K562 (cell line): ENCODE measurements at regions not wholly inside any gene's neighbourhood (a gene's known extent, or its start where the extent isn't known, plus 50 kb on each side); places are given as distances from the start of the nearest gene placed in this dataset.

Experiments
- ATAC-seq: fragments of 200-7000 bp; cut with Tn5 transposase; 3 replicates; pipeline ENCODE4 v1.9.1; 2020; ENCODE audit warnings: moderate library complexity
- BruUV-seq: library from RNA; stranded (reverse); fragments of 400-500 nt; replicated peaks from 2 replicates; lab custom pipeline; 2021; lab: Mats Ljungman, UMichigan
- CTCF ChIA-PET: fragments of 300-600 bp; formaldehyde crosslinking; extraction: SDS; loops from one replicate; lab custom pipeline; 2021; ENCODE audit warnings: low intra/inter-chr PET ratio; lab: Yijun Ruan, JAX
- POLR2A ChIA-PET: fragments of 300-600, 350-650 bp; sonication (Branson Sonifier 250); formaldehyde crosslinking; extraction: SDS; loops from one replicate; lab custom pipeline; 2021; ENCODE audit warnings: antibody characterized with exemption, inconsistent platforms; lab: Yijun Ruan, JAX
- DNase-seq, 4 experiments: peaks; one replicate each; pipeline versions ENCODE4 v3.0.0 to v3.0.0-alpha.2; 2011 to 2018; ENCODE audit warnings: low spot score in 3 of 4, mixed read lengths in 3 of 4; ENCODE audit errors: extremely low read depth in 1 of 4
- FAIRE-seq: peaks from 2 replicates; lab custom pipeline; 2011; peaks lifted over from hg19 to GRCh38; lab: Jason Lieb, UNC
- H2AFZ ChIP-seq: 2 replicates; pipeline ENCODE4 v1.6.0; 2011; ENCODE audit warnings: low read depth, low read length, control low read depth, inconsistent platforms
- H3K27ac ChIP-seq: fragments of 200-600 bp; 3 replicates; pipeline ENCODE4 v1.8.0; 2011; ENCODE audit warnings: low read depth, mild to moderate bottlenecking, control low read depth, inconsistent platforms, low read length, moderate library complexity, mixed read lengths; ENCODE audit errors: extremely low read depth
- H3K27me3 ChIP-seq, 2 experiments: fragments of 300-600 bp in 1 of 2; 2 replicates in 1 of 2; 3 replicates in 1 of 2; pipeline versions ENCODE4 v1.6.0 to v1.8.0; 2011; ENCODE audit warnings: inconsistent platforms in 2 of 2, low read length in 2 of 2, mild to moderate bottlenecking in 1 of 2, mixed read lengths in 1 of 2, moderate library complexity in 1 of 2; ENCODE audit not compliant: control insufficient read depth in 2 of 2, insufficient read depth in 2 of 2
- H3K36me3 ChIP-seq: fragments of 300-600 bp; 3 replicates; pipeline ENCODE4 v1.8.0; 2011; ENCODE audit warnings: mild to moderate bottlenecking, low read length, inconsistent platforms; ENCODE audit not compliant: control insufficient read depth, insufficient read depth
- H3K4me1 ChIP-seq, 2 experiments: fragments of 200-600 bp in 1 of 2; replicated peaks in 1 of 2; 2 replicates in 1 of 2; 3 replicates in 1 of 2; pipeline versions ENCODE4 v1.5.1 to v1.8.0; 2011; ENCODE audit warnings: inconsistent platforms in 2 of 2, low read length in 2 of 2, mild to moderate bottlenecking in 1 of 2, mixed read lengths in 1 of 2, moderate library complexity in 1 of 2; ENCODE audit not compliant: control insufficient read depth in 2 of 2, insufficient read depth in 2 of 2
- H3K4me2 ChIP-seq: 2 replicates; pipeline ENCODE4 v1.6.1; 2011; ENCODE audit warnings: low read length, control low read depth, inconsistent platforms, mixed read lengths; ENCODE audit not compliant: insufficient read depth
- H3K4me3 ChIP-seq: fragments of 200-600 bp; sonication (generic), shearing (Covaris generic); 2 replicates; pipeline ENCODE4 v1.5.1; 2016; ENCODE audit warnings: control low read depth, inconsistent platforms
- H3K79me2 ChIP-seq: fragments of 200-600 bp; 3 replicates; pipeline ENCODE4 v1.8.0; 2011; ENCODE audit warnings: low read length, inconsistent platforms; ENCODE audit not compliant: control insufficient read depth, insufficient read depth
- H3K9ac ChIP-seq, 2 experiments: 2 replicates each; pipeline versions ENCODE4 v1.6.0 to v1.6.1; 2011; ENCODE audit warnings: low read depth in 2 of 2, low read length in 2 of 2, control low read depth in 1 of 2, inconsistent platforms in 1 of 2, mild to moderate bottlenecking in 1 of 2, mixed read lengths in 1 of 2; ENCODE audit not compliant: insufficient read depth in 1 of 2
- H3K9me1 ChIP-seq: one replicate; pipeline ENCODE4 v1.6.0; 2011; ENCODE audit warnings: inconsistent platforms, mild to moderate bottlenecking, low read length, moderate library complexity; ENCODE audit not compliant: control insufficient read depth, insufficient read depth
- H3K9me3 ChIP-seq: replicated peaks from 2 replicates; pipeline ENCODE4 v1.5.1; 2011; ENCODE audit warnings: low read depth, low read length, inconsistent platforms; ENCODE audit not compliant: control insufficient read depth, insufficient read depth
- H4K20me1 ChIP-seq: replicated peaks from 2 replicates; pipeline ENCODE4 v1.6.1; 2011; ENCODE audit warnings: low read length, inconsistent platforms, mixed read lengths; ENCODE audit not compliant: control insufficient read depth, insufficient read depth
- BRCA1 ChIP-seq, 2 experiments: fragments of 450-650 bp in 1 of 2; sonication (generic) in 1 of 2; formaldehyde crosslinking in 1 of 2; IDR thresholded peaks; 2 replicates each; pipeline versions ENCODE4 v1.5.0 to v1.6.1; 2017 to 2020; ENCODE audit warnings: mild to moderate bottlenecking in 1 of 2, missing genetic modification reagents in 1 of 2
- DMBX1 ChIP-seq: fragments of 250-450 bp; sonication (Bioruptor Pico); IDR thresholded peaks from 2 replicates; pipeline ENCODE4 v1.8.0; 2022; ENCODE audit warnings: inconsistent platforms, mild to moderate bottlenecking, moderate library complexity, borderline replicate concordance
- ETV6 ChIP-seq, 3 experiments: fragments of 150-350 bp in 1 of 3; sonication (generic) in 1 of 3; formaldehyde crosslinking in 1 of 3; IDR thresholded peaks; 2 replicates each; pipeline versions ENCODE4 v1.6.1 to v1.8.0; 2014 to 2022; ENCODE audit warnings: borderline replicate concordance in 2 of 3, low read depth in 2 of 3, antibody characterized with exemption in 1 of 3, low read length in 1 of 3, mild to moderate bottlenecking in 1 of 3, missing genetic modification reagents in 1 of 3
- TRIM25 ChIP-seq: fragments of 450-650 bp; IDR thresholded peaks from 2 replicates; pipeline ENCODE4 v1.7.0; 2016; ENCODE audit warnings: borderline replicate concordance
- ZC3H11A ChIP-seq: IDR thresholded peaks from 2 replicates; pipeline ENCODE4 v1.6.1; 2012; ENCODE audit warnings: low read depth, low read length, improper control_type of control experiment
- WGBS: fragments of 100-300 bp; shearing (Covaris generic); methylation state at CpG from one replicate; pipeline ENCODE4 v1.1.6; 2016; ENCODE audit warnings: low coverage, mixed read lengths; ENCODE audit not compliant: insufficient coverage; ENCODE audit errors: missing lambda C conversion rate; 5-methylcytosine and 5-hydroxymethylcytosine counted together
- in situ Hi-C: fragments of 300-500 bp; cut with MboI; formaldehyde crosslinking; loops from 4 replicates; pipeline ENCODE4 v1.15.0; 2018; ENCODE audit warnings: inconsistent platforms, mixed read lengths
- intact Hi-C: fragments of 100-400 bp; cut with micrococcal nuclease; formaldehyde crosslinking; loops from 2 replicates; pipeline ENCODE4 v1.14.2; 2022
- TF ChIP-seq, protein P1 (sequence below): fragments of 450-650 bp; IDR thresholded peaks from 2 replicates; pipeline ENCODE4 v1.6.1; 2016; ENCODE audit warnings: antibody characterized with exemption
- TF ChIP-seq, protein P2 (sequence below): fragments of 450-650 bp; IDR thresholded peaks from 2 replicates; pipeline ENCODE4 v1.6.1; 2016; ENCODE audit warnings: borderline replicate concordance

- no peak for FAIRE-seq
- no peaks in the 10 kb centered on the region for H3K9me3 ChIP-seq
- H3K79me2 ChIP-seq: no peaks in the 10 kb centered on the region
- WGBS: 53% methylated on average over 4 of the region's 5 CpGs
- BruUV-seq: no TSS peak
- TF ChIP-seq DMBX1 (CRISPR knock-in tag) (0 out of 2 replicates have a peak, but pooled peaks have one; percentile 17), ETV6 (IDR thresholded peaks at IDR 0.05; ENCODE audit: borderline replicate concordance in 1 of 2, low read depth in 2 of 2, low read length in 1 of 2) (no peak), ETV6 (CRISPR knock-in tag; IDR thresholded peaks at IDR 0.05; ENCODE audit: borderline replicate concordance) (no peak), ZC3H11A (no peak), TRIM25 (no peak), BRCA1 (IDR thresholded peaks at IDR 0.05) (no peak), BRCA1 (CRISPR knock-in tag; IDR thresholded peaks at IDR 0.05) (no peak)
- TF ChIP-seq, protein P1, sequence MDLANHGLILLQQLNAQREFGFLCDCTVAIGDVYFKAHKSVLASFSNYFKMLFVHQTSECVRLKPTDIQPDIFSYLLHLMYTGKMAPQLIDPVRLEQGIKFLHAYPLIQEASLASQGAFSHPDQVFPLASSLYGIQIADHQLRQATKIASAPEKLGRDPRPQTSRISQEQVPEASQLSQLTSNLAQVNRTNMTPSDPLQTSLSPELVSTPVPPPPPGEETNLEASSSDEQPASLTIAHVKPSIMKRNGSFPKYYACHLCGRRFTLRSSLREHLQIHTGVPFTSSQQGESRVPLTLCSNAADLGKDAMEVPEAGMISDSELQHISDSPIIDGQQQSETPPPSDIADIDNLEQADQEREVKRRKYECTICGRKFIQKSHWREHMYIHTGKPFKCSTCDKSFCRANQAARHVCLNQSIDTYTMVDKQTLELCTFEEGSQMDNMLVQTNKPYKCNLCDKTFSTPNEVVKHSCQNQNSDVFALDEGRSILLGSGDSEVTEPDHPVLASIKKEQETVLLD: no peak
- TF ChIP-seq, protein P2, sequence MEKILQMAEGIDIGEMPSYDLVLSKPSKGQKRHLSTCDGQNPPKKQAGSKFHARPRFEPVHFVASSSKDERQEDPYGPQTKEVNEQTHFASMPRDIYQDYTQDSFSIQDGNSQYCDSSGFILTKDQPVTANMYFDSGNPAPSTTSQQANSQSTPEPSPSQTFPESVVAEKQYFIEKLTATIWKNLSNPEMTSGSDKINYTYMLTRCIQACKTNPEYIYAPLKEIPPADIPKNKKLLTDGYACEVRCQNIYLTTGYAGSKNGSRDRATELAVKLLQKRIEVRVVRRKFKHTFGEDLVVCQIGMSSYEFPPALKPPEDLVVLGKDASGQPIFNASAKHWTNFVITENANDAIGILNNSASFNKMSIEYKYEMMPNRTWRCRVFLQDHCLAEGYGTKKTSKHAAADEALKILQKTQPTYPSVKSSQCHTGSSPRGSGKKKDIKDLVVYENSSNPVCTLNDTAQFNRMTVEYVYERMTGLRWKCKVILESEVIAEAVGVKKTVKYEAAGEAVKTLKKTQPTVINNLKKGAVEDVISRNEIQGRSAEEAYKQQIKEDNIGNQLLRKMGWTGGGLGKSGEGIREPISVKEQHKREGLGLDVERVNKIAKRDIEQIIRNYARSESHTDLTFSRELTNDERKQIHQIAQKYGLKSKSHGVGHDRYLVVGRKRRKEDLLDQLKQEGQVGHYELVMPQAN: no peak
- POLR2A ChIA-PET: no interaction called here
- H2AFZ ChIP-seq: peak overlapping the region; percentile 82
- no peak overlapping the region for H3K4me3 ChIP-seq
- CTCF ChIA-PET: no interaction called here
- no peaks in the 10 kb centered on the region for H3K36me3 ChIP-seq
- no peak for ATAC-seq
- H3K4me1 ChIP-seq: peaks cover 31 to 48% of the 10 kb centered on the region in 2 experiments
- no peak overlapping the region for H3K4me2 ChIP-seq
- in situ Hi-C loops (no loop called here), intact Hi-C loops (no loop called here)
- DNase-seq: no peak
- H3K27me3 ChIP-seq: no peaks in the 10 kb centered on the region
- no peak overlapping the region for H3K27ac ChIP-seq
- no peaks in the 10 kb centered on the region for H4K20me1 ChIP-seq
- no peaks in the 10 kb centered on the region for H3K9me1 ChIP-seq
- H3K9ac ChIP-seq: no peak overlapping the region
Observed at GRCh38 chr14:50057331-50057730, 59.0 kb downstream of the VCPKMT start.
